ENCODE measurements at regions not wholly inside any gene's neighbourhood (a gene's known extent, or its start where the extent isn't known, plus 50 kb on each side); places are given as distances from the start of the nearest gene placed in this dataset.

- TF ChIP-seq CTCF (IDR thresholded peaks at IDR 0.05; ENCODE audit: insufficient read depth, low read depth, low read length) (no peak), EZH2 (IDR thresholded peaks at IDR 0.05; ENCODE audit: insufficient read depth, low read length) (no peak)
These were observed 162.9 kb downstream of the C6orf118 start for GRCh38 chr6:165146456-165146855.
